GM10266 (cell line): ENCODE measurements at regions not wholly inside any gene's neighbourhood (a gene's known extent, or its start where the extent isn't known, plus 50 kb on each side); places are given as distances from the start of the nearest gene placed in this dataset.

ENCODE experiments used
- DNase-seq: peaks from one replicate; pipeline ENCODE4 v3.0.0; 2012; ENCODE audit errors: extremely low spot score
- CTCF ChIP-seq: IDR thresholded peaks from 2 replicates; pipeline ENCODE4 v1.5.1; 2012; ENCODE audit warnings: mild to moderate bottlenecking, low read depth; ENCODE audit not compliant: control insufficient read depth, insufficient read depth; ENCODE audit errors: missing control alignments

- DNase-seq = no peak
- TF ChIP-seq CTCF = no peak
Measured at GRCh38 chr12:17214929-17215328, 609.0 kb upstream of the LMO3 start.

- no peak for DNase-seq
- no peak for TF ChIP-seq CTCF
Measured at GRCh38 chr12:17206553-17206952, 600.6 kb upstream of the LMO3 start.

- no peak for DNase-seq
- TF ChIP-seq CTCF = no peak
Measured at GRCh38 chr12:17204289-17205054, 598.5 kb upstream of the LMO3 start.

GRCh38 chr12:17203497-17203896 is 597.5 kb upstream of the LMO3 start:
- TF ChIP-seq CTCF = no peak
- no peak for DNase-seq

DNA sequence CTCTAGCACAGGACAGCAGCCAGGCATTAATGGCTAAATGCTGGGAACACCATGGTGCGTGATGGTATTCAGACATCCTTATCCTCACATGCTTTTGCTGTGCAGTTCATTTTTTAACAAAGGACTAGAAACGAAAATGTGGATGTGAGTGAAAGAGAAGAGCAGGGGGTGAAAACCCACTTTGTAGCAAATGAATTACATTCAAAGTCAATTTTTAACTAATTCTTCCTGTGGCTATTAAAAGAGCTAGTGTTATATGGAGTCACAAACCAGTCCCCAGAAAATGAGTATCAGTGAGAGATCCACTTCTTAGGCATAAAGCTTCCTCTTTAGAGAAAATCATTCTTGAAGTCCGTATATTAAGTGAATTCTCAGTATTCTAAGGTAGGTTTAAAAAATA is 592.0 kb upstream of the LMO3 start:
- no peak for TF ChIP-seq CTCF
- no peak for DNase-seq

DNA sequence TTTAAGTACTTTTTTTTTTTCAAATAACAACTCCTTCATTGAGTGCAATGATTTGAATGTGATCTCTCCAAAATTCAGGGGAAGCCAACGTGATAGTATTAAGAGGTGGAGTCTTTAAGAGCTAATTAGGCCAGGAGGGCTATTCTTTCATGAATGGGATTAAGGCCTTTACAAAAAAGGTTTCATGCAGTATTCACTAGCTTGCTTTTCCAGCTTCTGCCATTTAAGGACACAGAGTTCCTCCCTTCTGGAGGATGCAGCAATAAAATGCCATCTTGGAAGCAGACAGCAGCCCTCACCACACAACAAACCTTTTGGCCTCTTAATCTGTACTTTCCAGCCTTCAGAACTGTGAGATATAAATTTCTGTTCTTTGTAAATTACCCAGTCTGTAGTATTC is 586.8 kb upstream of the LMO3 start:
- no peak for DNase-seq
- no peak for TF ChIP-seq CTCF

- no peak for TF ChIP-seq CTCF
- DNase-seq = no peak
Measured at GRCh38 chr12:17169726-17170471, 563.9 kb upstream of the LMO3 start.
